Esophagus squamous epithelium (tissue), 4 donors: ENCODE measurements at regions not wholly inside any gene's neighbourhood (a gene's known extent, or its start where the extent isn't known, plus 50 kb on each side); places are given as distances from the start of the nearest gene placed in this dataset.

ENCODE experiments used
- CTCF ChIP-seq, 6 experiments: fragments of 450-650 bp in 4 of 6; fragments of 200-600 bp in 2 of 6; sonication (generic) in 2 of 6; IDR thresholded peaks; one replicate each; pipeline ENCODE4 v1.5.1; 2016 to 2019; ENCODE audit warnings: antibody characterized with exemption in 6 of 6, mild to moderate bottlenecking in 4 of 6, moderate library complexity in 4 of 6
- POLR2A ChIP-seq, 4 donors: fragments of 450-650 bp; IDR thresholded peaks; one replicate each; pipeline ENCODE4 v1.6.1; 2017; ENCODE audit warnings: antibody characterized with exemption in 4 of 4, mild to moderate bottlenecking in 4 of 4, moderate library complexity in 3 of 4

- TF ChIP-seq CTCF (IDR thresholded peaks at IDR 0.05), result no peak
- no peak for TF ChIP-seq POLR2A (IDR thresholded peaks at IDR 0.05)
Observed at GRCh38 chr6:54787825-54788224, 58.7 kb upstream of the FAM83B start.
